Psoas muscle (tissue), 7 donors: ENCODE measurements at regions not wholly inside any gene's neighbourhood (a gene's known extent, or its start where the extent isn't known, plus 50 kb on each side); places are given as distances from the start of the nearest gene placed in this dataset.

Experiments used
- ATAC-seq, 4 donors: fragments of 200-7000 bp; cut with Tn5 transposase; one replicate each; pipeline ENCODE4 v1.9.1; 2020; ENCODE audit warnings: moderate library complexity in 3 of 4, mild to moderate bottlenecking in 2 of 4
- DNase-seq, 2 donors: peaks; one replicate each; pipeline ENCODE4 v3.0.0-alpha.2; 2020
- H3K27ac ChIP-seq: fragments of 200-600 bp; one replicate; pipeline ENCODE4 v1.8.0; 2022
- H3K27me3 ChIP-seq, 3 donors: fragments of 200-600 bp in 1 of 3; one replicate each; pipeline versions ENCODE4 v1.6.1 to v1.8.0; 2013 to 2022; ENCODE audit warnings: low read length in 2 of 3, mild to moderate bottlenecking in 2 of 3, moderate library complexity in 1 of 3; ENCODE audit not compliant: insufficient read depth in 3 of 3
- H3K36me3 ChIP-seq, 2 donors: fragments of 200-600 bp in 1 of 2; one replicate each; pipeline versions ENCODE4 v1.6.1 to v1.8.0; 2013 to 2022; ENCODE audit warnings: low read depth in 1 of 2, mild to moderate bottlenecking in 1 of 2, moderate library complexity in 1 of 2; ENCODE audit not compliant: insufficient read depth in 1 of 2
- H3K4me1 ChIP-seq: fragments of 200-600 bp; one replicate; pipeline ENCODE4 v1.8.0; 2022
- H3K4me3 ChIP-seq: fragments of 200-600 bp; one replicate; pipeline ENCODE4 v1.8.0; 2022; ENCODE audit warnings: mild to moderate bottlenecking
- H3K9me3 ChIP-seq: fragments of 200-600 bp; one replicate; pipeline ENCODE4 v1.8.0; 2022
- CTCF ChIP-seq: fragments of 200-600 bp; IDR thresholded peaks from one replicate; pipeline ENCODE4 v1.8.0; 2022; ENCODE audit warnings: antibody characterized with exemption
- WGBS, 3 donors: extraction: QIAGEN DNeasy Blood & Tissue Kit; methylation state at CpG; one replicate each; pipeline versions ENCODE4 v1.1.6 to v1.1.7; 2013; 5-methylcytosine and 5-hydroxymethylcytosine counted together
- intact Hi-C, 2 donors: fragments of 100-400 bp; cut with DNase I; formaldehyde crosslinking; loops; one replicate each; pipeline versions ENCODE4 v1.11.0 to v1.14.2; 2022
- donor health status: healthy with polysubstance abuse.
- donor health status: DM: no; HTN: no; CAD: no; lungs with moderate emphysema.
- donor health status: Bipolar disorder and iron deficiency.
- donor health status: healthy.
- donor health status: DM: yes; HTN: yes; CAD: no.
- donor health status: DM: no; HTN: no; CAD: no.
- donor health status: DM: yes; HTN: yes; CAD: no.

DNA sequence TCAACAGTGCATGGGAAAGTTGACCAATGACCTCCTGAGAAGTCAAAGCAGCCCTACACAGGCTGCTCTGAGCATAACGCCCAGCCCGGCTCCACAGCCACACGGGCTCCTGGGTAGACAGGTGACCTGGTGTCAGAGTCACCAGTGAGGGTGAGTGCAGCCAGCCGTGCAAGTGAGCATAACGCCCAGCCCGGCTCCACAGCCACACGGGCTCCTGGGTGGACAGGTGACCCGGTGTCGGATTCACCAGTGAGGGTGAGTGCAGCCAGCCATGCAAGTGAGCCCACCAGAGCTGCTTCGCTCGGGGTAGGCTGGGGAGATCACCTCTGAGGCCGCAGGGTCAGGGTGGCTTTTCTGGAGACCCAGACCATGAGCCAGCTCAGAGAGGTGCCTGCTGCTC lies 94.3 kb upstream of the TMEM18 start:
- peaks cover 0 to 6% (median 0%) of the 10 kb centered on the region in 3 donors for H3K27me3 ChIP-seq
- ATAC-seq = no peak
- H3K4me3 ChIP-seq = no peak overlapping the region
- no peaks in the 10 kb centered on the region for H3K9me3 ChIP-seq
- no peak overlapping the region for H3K27ac ChIP-seq
- no peak for TF ChIP-seq CTCF
- no peak for DNase-seq
- H3K36me3 ChIP-seq = no peaks in the 10 kb centered on the region
- WGBS, 3 donors = 81 to 86% (median 82%) methylated on average over 12 of the region's 12 CpGs
- no peaks in the 10 kb centered on the region for H3K4me1 ChIP-seq
- intact Hi-C loops = no loop called here

DNA sequence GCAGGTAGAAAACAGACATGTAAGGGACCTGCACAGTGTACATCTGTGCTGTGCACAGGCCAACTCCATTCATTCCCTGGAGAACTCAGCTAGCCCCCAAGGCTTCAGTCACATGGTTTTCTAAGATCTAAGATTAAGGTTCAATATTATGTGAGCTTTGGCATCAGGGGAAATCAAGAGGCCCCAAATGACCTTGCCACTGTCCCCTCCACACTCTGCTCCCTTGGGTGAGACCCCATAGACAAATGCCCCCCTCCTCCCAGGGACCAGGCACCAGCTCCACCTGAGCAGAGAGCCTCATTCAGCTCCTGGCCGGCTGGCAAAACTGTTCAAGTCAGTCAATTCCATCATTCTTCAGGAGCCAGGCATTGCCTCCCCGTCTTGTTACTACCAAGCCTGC lies 93.6 kb upstream of the TMEM18 start:
- Histone ChIP-seq H3K27me3 (peaks cover 0 to 6% (median 0%) of the 10 kb centered on the region in 3 donors), H3K4me1 (no peaks in the 10 kb centered on the region), H3K9me3 (no peaks in the 10 kb centered on the region), H3K4me3 (no peak overlapping the region), H3K27ac (no peak overlapping the region), H3K36me3 (no peaks in the 10 kb centered on the region)
- intact Hi-C loops = no loop called here
- WGBS, 3 donors = 82 to 97% (median 92%) methylated on average over 2 of the region's 2 CpGs
- no peak for DNase-seq
- ATAC-seq = no peak
- TF ChIP-seq CTCF = no peak

DNA sequence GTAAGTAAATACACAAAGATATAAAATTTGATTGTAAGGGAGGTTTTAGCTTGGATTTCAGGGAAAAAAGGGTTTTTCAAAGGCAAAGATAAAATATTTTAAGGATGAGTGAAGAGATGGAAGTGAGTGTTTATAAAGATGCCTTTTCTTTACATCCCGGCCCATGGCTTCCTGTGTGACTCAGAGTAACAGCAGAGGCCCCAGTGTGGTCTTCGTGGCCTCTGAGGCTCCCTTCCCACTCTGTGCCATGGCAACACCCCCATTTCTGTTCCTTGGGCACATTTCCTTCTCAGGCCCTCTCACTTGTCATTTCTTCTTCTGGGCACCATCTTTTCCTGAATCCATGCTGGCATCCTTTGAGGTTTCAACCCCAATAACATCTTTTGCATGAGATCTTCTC lies 92.6 kb upstream of the TMEM18 start:
- ATAC-seq = no peak

GRCh38 chr2:768451-768850 lies 91.2 kb upstream of the TMEM18 start:
- WGBS, 3 donors = 52 to 58% (median 58%) methylated on average over 10 of the region's 10 CpGs
- Histone ChIP-seq H3K27me3 (peaks cover 0 to 3% (median 0%) of the 10 kb centered on the region in 3 donors), H3K9me3 (no peaks in the 10 kb centered on the region), H3K36me3 (no peaks in the 10 kb centered on the region), H3K4me1 (no peaks in the 10 kb centered on the region), H3K27ac (no peak overlapping the region), H3K4me3 (no peak overlapping the region)
- intact Hi-C loops = no loop called here
- TF ChIP-seq CTCF = no peak
- ATAC-seq (no peak), DNase-seq (no peak)

More for the DNA sequence above, 92.6 kb upstream of the TMEM18 start:
- H3K9me3 ChIP-seq = no peaks in the 10 kb centered on the region
- H3K36me3 ChIP-seq = no peaks in the 10 kb centered on the region
- no peak for DNase-seq
- no peak overlapping the region for H3K27ac ChIP-seq
- H3K4me3 ChIP-seq = no peak overlapping the region
- 79 to 87% (median 84%) methylated on average over 2 of the region's 2 CpGs for WGBS, 3 donors
- no peaks in the 10 kb centered on the region for H3K4me1 ChIP-seq
- peaks cover 0 to 6% (median 0%) of the 10 kb centered on the region in 3 donors for H3K27me3 ChIP-seq
- TF ChIP-seq CTCF = no peak
- intact Hi-C loops = no loop called here

GRCh38 chr2:767944-768343 lies 90.7 kb upstream of the TMEM18 start:
- Histone ChIP-seq H3K36me3 (no peaks in the 10 kb centered on the region), H3K4me1 (no peaks in the 10 kb centered on the region), H3K9me3 (no peaks in the 10 kb centered on the region), H3K27me3 (peaks cover 0 to 3% (median 0%) of the 10 kb centered on the region in 3 donors), H3K4me3 (no peak overlapping the region), H3K27ac (no peak overlapping the region)
- ATAC-seq = no peak
- no peak for DNase-seq
- TF ChIP-seq CTCF = no peak
- WGBS, 3 donors = 80 to 86% (median 84%) methylated on average over 4 of the region's 4 CpGs
- intact Hi-C loops = no loop called here
